ENCODE measurements at regions not wholly inside any gene's neighbourhood (a gene's known extent, or its start where the extent isn't known, plus 50 kb on each side); places are given as distances from the start of the nearest gene placed in this dataset.

DNA sequence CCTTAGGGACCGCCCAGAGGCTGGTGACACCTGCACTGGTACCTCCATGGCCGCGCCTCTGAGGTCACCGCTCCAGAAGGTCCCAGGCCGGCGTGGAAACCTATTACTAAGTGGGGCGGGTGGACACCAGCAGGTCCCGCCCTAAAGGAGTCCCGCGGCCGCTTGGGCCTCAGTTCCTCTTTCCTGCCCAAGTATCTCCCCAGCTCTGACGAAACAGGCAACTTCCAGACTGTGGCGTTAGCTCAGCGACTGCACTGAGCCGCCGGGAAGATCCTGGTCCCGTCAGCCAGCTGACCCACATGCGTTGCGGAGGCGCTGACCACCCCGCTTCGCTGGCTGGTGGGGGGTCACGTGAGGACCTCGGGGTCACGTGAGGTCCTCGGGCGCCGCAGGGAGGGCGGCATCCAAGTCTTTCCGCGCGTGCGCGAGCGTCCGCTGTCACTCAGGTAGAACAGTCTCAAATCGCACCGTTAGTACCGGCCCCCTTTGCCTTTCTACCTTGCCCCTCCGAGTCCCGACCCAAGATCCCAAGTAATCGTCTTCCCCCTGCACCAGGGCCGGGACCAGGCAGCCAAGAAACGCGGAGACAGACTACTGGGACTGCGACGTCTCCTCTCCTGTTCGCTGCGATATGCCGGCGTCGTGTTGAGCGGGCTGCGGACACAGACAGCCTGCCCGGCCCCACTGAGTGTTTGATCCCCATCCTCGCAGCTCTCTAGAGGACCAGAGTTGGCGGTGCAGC is 53.7 kb upstream of the KDM4C start:
- in situ Hi-C loops (cut with MboI; ENCODE audit: low pct_unique_long_range_greater_than_20kb, low sequenced_read_pairs), result no loop called here
- DNase-seq, result peak; percentile 84

DNA sequence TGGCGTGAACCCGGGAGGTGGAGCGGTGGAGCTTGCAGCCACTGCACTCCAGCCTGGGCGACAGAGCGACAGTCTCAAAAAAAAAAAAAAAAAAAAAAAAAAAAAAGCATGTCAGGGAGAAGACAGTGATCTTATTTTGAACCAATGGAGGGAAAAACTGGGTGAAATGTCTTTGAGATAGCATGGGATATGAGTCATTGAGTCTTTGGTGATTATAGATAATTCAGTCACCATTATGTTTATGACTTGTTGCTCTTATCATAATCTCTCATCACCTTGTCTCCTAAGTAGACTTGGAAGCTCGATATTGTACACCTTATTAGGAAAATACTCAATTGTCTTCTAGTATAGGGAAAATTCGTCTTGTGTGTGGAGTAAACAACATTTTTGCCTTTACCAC is 55.1 kb upstream of the KDM4C start:
- in situ Hi-C loops (cut with MboI; ENCODE audit: low pct_unique_long_range_greater_than_20kb, low sequenced_read_pairs), result no loop called here

DNA sequence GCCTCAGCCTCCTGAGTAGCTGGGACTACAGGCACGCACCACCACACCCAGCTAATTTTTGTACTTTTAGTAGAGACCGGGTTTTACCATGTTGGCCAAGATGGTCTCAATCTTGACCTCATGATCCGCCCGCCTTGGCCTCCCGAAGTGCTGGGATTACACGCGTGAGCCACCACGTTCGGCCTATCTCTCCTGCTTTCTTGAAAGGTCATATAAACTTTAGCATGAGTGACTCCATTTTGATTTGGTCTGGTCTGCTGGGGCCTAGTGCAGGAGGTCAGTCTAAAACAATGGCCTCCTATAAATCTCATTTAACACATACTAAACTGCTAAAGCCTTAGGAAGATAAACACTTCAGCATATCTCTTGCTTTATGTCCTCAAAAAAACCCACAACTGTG is 50.6 kb upstream of the GLDC start:
- in situ Hi-C loops (cut with MboI; ENCODE audit: low pct_unique_long_range_greater_than_20kb, low sequenced_read_pairs), result no loop called here
- no peak for DNase-seq

More for the DNA sequence above, 55.1 kb upstream of the KDM4C start:
- no peak for DNase-seq

DNA sequence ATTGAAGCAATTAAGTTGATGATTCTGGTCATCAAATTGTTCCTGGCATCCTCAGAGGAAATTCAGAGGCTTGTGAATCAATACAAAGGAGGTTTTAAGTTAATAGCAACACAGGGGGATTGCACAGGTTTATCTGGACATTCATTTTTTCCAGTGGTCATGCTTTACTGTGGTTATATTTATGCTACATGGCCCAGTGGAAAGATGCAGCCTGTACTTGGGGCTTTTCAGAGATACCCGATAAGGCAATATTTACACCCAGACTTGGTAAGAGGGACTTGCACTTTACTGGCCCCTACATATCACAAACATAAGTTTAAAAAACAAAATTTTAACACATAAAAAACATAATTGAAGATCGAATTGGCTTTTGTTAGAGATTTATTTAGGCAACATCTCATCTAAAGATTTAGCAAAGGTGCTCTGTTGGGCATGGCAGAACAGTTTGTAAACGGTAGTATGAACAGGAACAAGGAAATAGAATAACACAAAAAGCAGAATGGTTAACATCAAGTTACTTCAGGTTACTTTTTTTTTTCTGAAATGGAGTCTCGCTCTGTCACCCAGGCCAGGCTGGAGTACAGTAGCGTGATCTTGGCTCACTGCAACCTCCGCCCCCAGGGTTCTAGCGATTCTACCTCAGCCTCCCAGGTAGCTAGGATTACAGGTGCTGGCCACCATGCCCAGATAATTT is 49.7 kb upstream of the GLDC start:
- DNase-seq, result no peak
- in situ Hi-C loops (cut with MboI; ENCODE audit: low pct_unique_long_range_greater_than_20kb, low sequenced_read_pairs), result no loop called here
